WTC11 (cell line): ENCODE measurements at regions not wholly inside any gene's neighbourhood (a gene's known extent, or its start where the extent isn't known, plus 50 kb on each side); places are given as distances from the start of the nearest gene placed in this dataset.

Experiments
- ATAC-seq: fragments of 200-7000 bp; cut with Tn5 transposase; 2 replicates; pipeline ENCODE4 v1.10.0; 2021; ENCODE audit warnings: mild to moderate bottlenecking, moderate library complexity
- CTCF ChIA-PET: fragments of 300-600 bp; sonication (Branson Sonifier 250); formaldehyde crosslinking; loops from one replicate; lab custom pipeline; 2021; ENCODE audit warnings: antibody characterized with exemption; lab: Charles Lee
- POLR2A ChIA-PET: fragments of 350-600 bp; sonication (Branson Sonifier 250); formaldehyde crosslinking; loops from one replicate; lab custom pipeline; 2021; ENCODE audit warnings: antibody characterized with exemption; lab: Charles Lee
- DNase-seq: peaks from one replicate; pipeline ENCODE4 v3.0.0; 2021; ENCODE audit warnings: low spot score
- H3K27ac Mint-ChIP-seq: 2 replicates; pipeline ENCODE4 v1.8.0; 2021; ENCODE audit warnings: mixed read lengths
- H3K27me3 Mint-ChIP-seq: 2 replicates; pipeline ENCODE4 v1.8.0; 2021; ENCODE audit warnings: low read depth, mild to moderate bottlenecking, moderate library complexity, mixed read lengths
- H3K36me3 Mint-ChIP-seq: 2 replicates; pipeline ENCODE4 v1.8.0; 2021; ENCODE audit warnings: mixed read lengths
- H3K4me1 Mint-ChIP-seq: 2 replicates; pipeline ENCODE4 v1.8.0; 2022; ENCODE audit warnings: mixed read lengths
- H3K4me3 Mint-ChIP-seq: 2 replicates; pipeline ENCODE4 v1.8.0; 2021; ENCODE audit warnings: mild to moderate bottlenecking, moderate library complexity, mixed read lengths
- H3K9me3 Mint-ChIP-seq: 2 replicates; pipeline ENCODE4 v1.8.0; 2021; ENCODE audit warnings: mixed read lengths
- AR ChIP-seq: fragments of 250-450 bp; sonication (Bioruptor Pico); IDR thresholded peaks from 2 replicates; pipeline ENCODE4 v1.9.0; 2021; ENCODE audit warnings: mild to moderate bottlenecking
- ATF1 ChIP-seq: sonication (generic); formaldehyde crosslinking; IDR thresholded peaks from 2 replicates; pipeline ENCODE4 v1.8.1; 2023; ENCODE audit warnings: mild to moderate bottlenecking, moderate library complexity, missing genetic modification reagents
- ATF3 ChIP-seq: sonication (generic); formaldehyde crosslinking; conservative IDR thresholded peaks from 2 replicates; pipeline ENCODE4 v1.8.1; 2022; ENCODE audit warnings: mild to moderate bottlenecking, missing genetic modification reagents
- CBFB ChIP-seq: sonication (generic); formaldehyde crosslinking; IDR thresholded peaks from 2 replicates; pipeline ENCODE4 v1.8.1; 2022; ENCODE audit warnings: mild to moderate bottlenecking, low read depth, missing genetic modification reagents
- CREM ChIP-seq: sonication (generic); formaldehyde crosslinking; IDR thresholded peaks from 2 replicates; pipeline ENCODE4 v1.8.1; 2022; ENCODE audit warnings: mild to moderate bottlenecking, missing genetic modification reagents, moderate library complexity
- ERG ChIP-seq: fragments of 250-450 bp; sonication (Bioruptor Pico); IDR thresholded peaks from 2 replicates; pipeline ENCODE4 v1.8.0; 2021; ENCODE audit warnings: mild to moderate bottlenecking
- ETV6 ChIP-seq: sonication (generic); formaldehyde crosslinking; IDR thresholded peaks from 2 replicates; pipeline ENCODE4 v1.8.1; 2022; ENCODE audit warnings: mild to moderate bottlenecking, missing genetic modification reagents
- GTF2I ChIP-seq: fragments of 250-450 bp; sonication (Bioruptor Pico); conservative IDR thresholded peaks from 2 replicates; pipeline ENCODE4 v1.4.0; 2021; ENCODE audit warnings: mild to moderate bottlenecking
- HMGA2 ChIP-seq: fragments of 250-450 bp; sonication (Bioruptor Pico); IDR thresholded peaks from 2 replicates; pipeline ENCODE4 v1.4.0; 2021; ENCODE audit warnings: mild to moderate bottlenecking, moderate library complexity
- HMGXB4 ChIP-seq: sonication (generic); formaldehyde crosslinking; IDR thresholded peaks from 2 replicates; pipeline ENCODE4 v1.8.1; 2023; ENCODE audit warnings: mild to moderate bottlenecking, moderate library complexity, missing genetic modification reagents
- JAZF1 ChIP-seq: fragments of 250-450 bp; sonication (Bioruptor Pico); IDR thresholded peaks from 2 replicates; pipeline ENCODE4 v1.9.0; 2021; ENCODE audit warnings: moderate library complexity, mild to moderate bottlenecking, inconsistent platforms
- NFE2L1 ChIP-seq: sonication (generic); formaldehyde crosslinking; IDR thresholded peaks from 2 replicates; pipeline ENCODE4 v1.8.1; 2023; ENCODE audit warnings: missing genetic modification reagents
- NFYB ChIP-seq: sonication (generic); formaldehyde crosslinking; conservative IDR thresholded peaks from 2 replicates; pipeline ENCODE4 v1.8.0; 2022; ENCODE audit warnings: low read depth, missing genetic modification reagents
- OVOL2 ChIP-seq: fragments of 250-450 bp; sonication (Bioruptor Pico); IDR thresholded peaks from 2 replicates; pipeline ENCODE4 v1.9.0; 2021; ENCODE audit warnings: mild to moderate bottlenecking, borderline replicate concordance
- USF2 ChIP-seq: sonication (generic); formaldehyde crosslinking; IDR thresholded peaks from 2 replicates; pipeline ENCODE4 v1.8.1; 2023; ENCODE audit warnings: mild to moderate bottlenecking, missing genetic modification reagents, moderate library complexity
- ZBTB21 ChIP-seq: sonication (generic); formaldehyde crosslinking; IDR thresholded peaks from 2 replicates; pipeline ENCODE4 v1.8.1; 2023; ENCODE audit warnings: mild to moderate bottlenecking, missing genetic modification reagents, borderline replicate concordance
- ZNF232 ChIP-seq: sonication (generic); formaldehyde crosslinking; IDR thresholded peaks from 2 replicates; pipeline ENCODE4 v1.8.0; 2022; ENCODE audit warnings: mild to moderate bottlenecking, missing genetic modification reagents
- ZNF317 ChIP-seq: sonication (generic); formaldehyde crosslinking; IDR thresholded peaks from 2 replicates; pipeline ENCODE4 v1.8.1; 2023; ENCODE audit warnings: low read depth, mild to moderate bottlenecking, moderate library complexity, missing genetic modification reagents, borderline replicate concordance

- Mint-ChIP-seq H3K27ac (no peak overlapping the region), H3K4me1 (peaks cover 32% of the 10 kb centered on the region), H3K36me3 (peaks cover 13% of the 10 kb centered on the region), H3K9me3 (peaks cover 11% of the 10 kb centered on the region), H3K4me3 (no peak overlapping the region), H3K27me3 (no peaks in the 10 kb centered on the region; the same call in 1 of the 2 replicates)
- ATAC-seq (no peak), DNase-seq (no peak)
- TF ChIP-seq HMGA2 (CRISPR knock-in tag) (no peak), ERG (CRISPR knock-in tag) (no peak), OVOL2 (CRISPR knock-in tag) (no peak), ATF3 (no peak), CREM (CRISPR knock-in tag) (no peak), ZNF232 (CRISPR knock-in tag) (no peak), NFYB (CRISPR knock-in tag) (no peak), NFE2L1 (no peak), ATF1 (CRISPR knock-in tag) (no peak), CBFB (no peak), HMGXB4 (CRISPR knock-in tag) (no peak), ETV6 (CRISPR knock-in tag) (no peak)
- ChIA-PET CTCF (no interaction called here), POLR2A (no interaction called here)
Observed at GRCh38 chr22:27663812-27664211, 137.7 kb downstream of the MN1 start.

- no peaks in the 10 kb centered on the region; the same call in 1 of the 2 replicates for H3K27me3 Mint-ChIP-seq
- CTCF ChIA-PET: interaction anchor here (0.7 kb wide), 1 partner anchor 10 kb away, joined by 4 read pairs; no protein-coding TSS in a partner anchor
- DNase-seq: no peak
Observed at GRCh38 chr22:27666272-27666997, 135.1 kb downstream of the MN1 start.

More at GRCh38 chr22:27666272-27666997, 135.1 kb downstream of the MN1 start:
- peaks cover 13% of the 10 kb centered on the region for H3K36me3 Mint-ChIP-seq
- TF ChIP-seq ZBTB21 (CRISPR knock-in tag): no peak
- no peak for TF ChIP-seq JAZF1 (CRISPR knock-in tag)
- TF ChIP-seq ZNF317: no peak
- peak; percentile 34; the same call in 1 of the 2 replicates for TF ChIP-seq NFYB (CRISPR knock-in tag)
- TF ChIP-seq GTF2I (CRISPR knock-in tag): peak; percentile 82; the same call in 1 of the 2 replicates
- peak; percentile 40 for TF ChIP-seq USF2 (CRISPR knock-in tag)
- 0 out of 2 replicates have a peak, but pooled peaks have one; percentile 30 for TF ChIP-seq AR (CRISPR knock-in tag)
- POLR2A ChIA-PET: interaction anchor here (0.7 kb wide), 1 partner anchor 112 kb away, joined by 3 read pairs; no protein-coding TSS in a partner anchor
- ATAC-seq: no peak
- peak overlapping the region; percentile 73; the same call in 1 of the 2 replicates for H3K27ac Mint-ChIP-seq
- H3K4me1 Mint-ChIP-seq: peaks cover 51% of the 10 kb centered on the region
- H3K4me3 Mint-ChIP-seq: no peak overlapping the region
- peaks cover 11% of the 10 kb centered on the region for H3K9me3 Mint-ChIP-seq
